IMR-90 (cell line): ENCODE measurements at regions not wholly inside any gene's neighbourhood (a gene's known extent, or its start where the extent isn't known, plus 50 kb on each side); places are given as distances from the start of the nearest gene placed in this dataset.

ENCODE experiments used
- ATAC-seq: fragments of 200-7000 bp; cut with Tn5 transposase; 2 replicates; pipeline ENCODE4 v1.9.1; 2020; ENCODE audit warnings: low read depth, mild to moderate bottlenecking, moderate library complexity
- BruUV-seq: library from RNA; stranded (reverse); fragments of 400-500 nt; replicated peaks from 2 replicates; lab custom pipeline; 2021; lab: Mats Ljungman, UMichigan
- CTCF ChIA-PET: fragments of 300-600 bp; formaldehyde crosslinking; extraction: SDS; loops from one replicate; lab custom pipeline; 2021; ENCODE audit warnings: antibody characterized with exemption; lab: Yijun Ruan, JAX
- POLR2A ChIA-PET: fragments of 300-600 bp; sonication (Branson Sonifier 250); formaldehyde crosslinking; loops from one replicate; lab custom pipeline; 2022; ENCODE audit warnings: antibody characterized with exemption; ENCODE audit not compliant: unreplicated experiment; lab: Charles Lee
- DNase-seq: peaks from one replicate; pipeline ENCODE4 v3.0.0; 2013
- H2AFZ ChIP-seq: replicated peaks from 2 replicates; pipeline ENCODE3; 2013; ENCODE audit warnings: low read length, mild to moderate bottlenecking; ENCODE audit not compliant: poor library complexity
- H2AK5ac ChIP-seq: 2 replicates; pipeline ENCODE4 v1.6.1; 2013; ENCODE audit warnings: low read depth, low read length, inconsistent platforms
- H2AK9ac ChIP-seq: replicated peaks from 2 replicates; pipeline ENCODE3; 2013; ENCODE audit warnings: mild to moderate bottlenecking, low read depth, low read length, moderate library complexity; ENCODE audit not compliant: poor library complexity
- H2BK120ac ChIP-seq: 2 replicates; pipeline ENCODE4 v1.6.1; 2013; ENCODE audit warnings: low read depth, low read length, inconsistent platforms
- H2BK15ac ChIP-seq: 3 replicates; pipeline ENCODE4 v1.6.1; 2013; ENCODE audit warnings: low read depth, low read length, inconsistent platforms
- H2BK20ac ChIP-seq: 2 replicates; pipeline ENCODE4 v1.6.1; 2013; ENCODE audit warnings: low read depth, mild to moderate bottlenecking, inconsistent platforms, low read length, moderate library complexity
- H2BK5ac ChIP-seq: 2 replicates; pipeline ENCODE4 v1.6.1; 2013; ENCODE audit warnings: mild to moderate bottlenecking, low read depth, low read length, inconsistent platforms; ENCODE audit not compliant: poor library complexity, severe bottlenecking
- H3K14ac ChIP-seq: replicated peaks from 2 replicates; pipeline ENCODE4 v1.6.1; 2013; ENCODE audit warnings: low read depth, low read length, inconsistent platforms
- H3K18ac ChIP-seq: 2 replicates; pipeline ENCODE4 v1.6.1; 2013; ENCODE audit warnings: low read depth, low read length, control low read depth
- H3K23ac ChIP-seq: 2 replicates; pipeline ENCODE4 v1.6.1; 2013; ENCODE audit warnings: low read depth, low read length, inconsistent platforms
- H3K27ac ChIP-seq: 2 replicates; pipeline ENCODE4 v1.5.1; 2013; ENCODE audit warnings: mild to moderate bottlenecking, control low read depth, low read length; ENCODE audit not compliant: insufficient read depth
- H3K27me3 ChIP-seq: 2 replicates; pipeline ENCODE4 v1.6.1; 2013; ENCODE audit warnings: low read length; ENCODE audit not compliant: control insufficient read depth, insufficient read depth
- H3K36me3 ChIP-seq: 2 replicates; pipeline ENCODE4 v1.6.1; 2013; ENCODE audit warnings: low read length, mixed read lengths; ENCODE audit not compliant: control insufficient read depth, insufficient read depth
- H3K4ac ChIP-seq: 2 replicates; pipeline ENCODE4 v1.6.1; 2013; ENCODE audit warnings: low read depth, low read length, inconsistent platforms
- H3K4me1 ChIP-seq: 2 replicates; pipeline ENCODE4 v1.6.1; 2013; ENCODE audit warnings: low read length, mixed read lengths; ENCODE audit not compliant: control insufficient read depth, insufficient read depth
- H3K4me2 ChIP-seq: 2 replicates; pipeline ENCODE4 v1.6.1; 2013; ENCODE audit warnings: low read depth, mild to moderate bottlenecking, control low read depth, low read length, moderate library complexity
- H3K4me3 ChIP-seq: 2 replicates; pipeline ENCODE4 v1.5.1; 2013; ENCODE audit warnings: low read depth, mild to moderate bottlenecking, control low read depth, low read length, moderate library complexity; ENCODE audit not compliant: insufficient read depth
- H3K56ac ChIP-seq: 2 replicates; pipeline ENCODE4 v1.6.1; 2013; ENCODE audit warnings: low read length, inconsistent platforms; ENCODE audit not compliant: insufficient read depth; ENCODE audit errors: extremely low read depth
- H3K79me1 ChIP-seq, 2 experiments: 2 replicates each; pipeline ENCODE4 v1.6.1; 2013; ENCODE audit warnings: low read length in 2 of 2, inconsistent platforms in 1 of 2, low read depth in 1 of 2
- H3K9ac ChIP-seq: 2 replicates; pipeline ENCODE4 v1.6.1; 2013; ENCODE audit warnings: low read depth, low read length, control low read depth
- H3K9me1 ChIP-seq: 2 replicates; pipeline ENCODE4 v1.6.1; 2013; ENCODE audit warnings: low read length, inconsistent platforms; ENCODE audit not compliant: insufficient read depth
- H3K9me3 ChIP-seq: 2 replicates; pipeline ENCODE4 v1.6.1; 2013; ENCODE audit warnings: low read length; ENCODE audit not compliant: control insufficient read depth, insufficient read depth
- H4K20me1 ChIP-seq: 2 replicates; pipeline ENCODE4 v1.6.1; 2013; ENCODE audit warnings: low read length, inconsistent platforms; ENCODE audit not compliant: insufficient read depth
- H4K5ac ChIP-seq: 2 replicates; pipeline ENCODE4 v1.6.1; 2013; ENCODE audit warnings: mild to moderate bottlenecking, low read depth, low read length, control low read depth
- H4K8ac ChIP-seq, 2 experiments: 2 replicates each; pipeline ENCODE4 v1.6.1; 2013; ENCODE audit warnings: low read depth in 2 of 2, low read length in 2 of 2, control low read depth in 1 of 2, inconsistent platforms in 1 of 2
- H4K91ac ChIP-seq: 2 replicates; pipeline ENCODE4 v1.6.1; 2013; ENCODE audit warnings: low read depth, low read length, inconsistent platforms; ENCODE audit not compliant: insufficient read depth
- CTCF ChIP-seq: conservative IDR thresholded peaks from 2 replicates; pipeline ENCODE4 v1.5.1; 2012; ENCODE audit warnings: mild to moderate bottlenecking, low read depth, low read length, improper control_type of control experiment
- NFE2L2 ChIP-seq: fragments of 150-350 bp; IDR thresholded peaks from 2 replicates; pipeline ENCODE4 v1.6.1; 2016; ENCODE audit warnings: low read depth, mild to moderate bottlenecking, low read length
- RFX5 ChIP-seq: IDR thresholded peaks from 2 replicates; pipeline ENCODE4 v1.8.0; 2012; ENCODE audit warnings: low read depth, mild to moderate bottlenecking, low read length, moderate library complexity
- WGBS, 2 experiments: methylation state at CpG; one replicate each; pipeline versions ENCODE4 v1.1.5 to v1.1.7; 2013; ENCODE audit warnings: missing lambda C conversion rate in 2 of 2; ENCODE audit not compliant: insufficient read length in 1 of 2; ENCODE audit errors: extremely low coverage in 2 of 2; 5-methylcytosine and 5-hydroxymethylcytosine counted together
- dilution Hi-C: fragments of 300-500 bp; cut with HindIII; formaldehyde crosslinking; loops from one replicate; pipeline ENCODE4 v1.14.3; 2018; ENCODE audit warnings: low sequenced_read_pairs; ENCODE audit not compliant: unreplicated experiment
- in situ Hi-C: fragments of 300-500 bp; cut with MboI; formaldehyde crosslinking; loops from 3 replicates; pipeline ENCODE4 v1.14.3; 2019; ENCODE audit warnings: low sequenced_read_pairs, inconsistent platforms, mixed read lengths
- intact Hi-C: fragments of 100-400 bp; cut with micrococcal nuclease; formaldehyde crosslinking; loops from 2 replicates; pipeline ENCODE4 v1.10.0; 2022

DNA sequence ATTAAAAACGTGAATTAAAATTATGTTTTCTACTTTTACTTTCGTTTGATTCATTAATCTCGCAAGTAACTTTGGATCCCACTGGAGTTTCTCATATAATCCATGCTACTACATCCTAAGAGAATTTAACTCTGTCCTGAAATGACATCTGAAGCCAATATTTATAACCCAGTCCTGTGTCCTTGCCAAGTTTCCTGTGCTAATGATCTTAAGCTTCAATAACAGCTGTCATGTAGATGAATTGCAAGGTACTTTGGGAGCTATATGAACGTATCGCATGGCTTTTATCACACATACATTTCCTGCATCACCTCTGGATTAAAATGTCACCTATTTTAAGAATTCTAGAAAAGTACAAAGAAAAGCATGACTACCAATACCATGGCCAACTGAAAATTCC lies 833.8 kb upstream of the CITED2 start:
- peaks cover 2% of the 10 kb centered on the region; the same call in 1 of the 2 replicates for H3K4me1 ChIP-seq
- H4K5ac ChIP-seq = no peak overlapping the region
- no peak overlapping the region for H3K23ac ChIP-seq
- no peak overlapping the region for H2AFZ ChIP-seq
- no peak overlapping the region for H2BK20ac ChIP-seq
- no peak overlapping the region for H2AK9ac ChIP-seq
- peak overlapping the region; percentile 31; the same call in 1 of the 2 replicates for H3K18ac ChIP-seq
- H3K4me2 ChIP-seq = no peak overlapping the region
- no peaks in the 10 kb centered on the region for H4K20me1 ChIP-seq
- dilution Hi-C loops (no loop called here), in situ Hi-C loops (no loop called here), intact Hi-C loops (loop anchor here (10.0 kb wide), 1 partner anchor 833 kb away; the partner anchor contains the start of gene CITED2)
- ATAC-seq (no peak), DNase-seq (no peak)
- H3K4me3 ChIP-seq = no peak overlapping the region
- no peak overlapping the region for H3K56ac ChIP-seq
- WGBS, 2 experiments = no CpG with 5 or more reads among the region's 5 CpGs
- no peak overlapping the region; the same call in 2 of the 3 replicates for H2BK15ac ChIP-seq
- H3K36me3 ChIP-seq = no peaks in the 10 kb centered on the region
- no peaks in the 10 kb centered on the region for H3K9me1 ChIP-seq
- no peaks in the 10 kb centered on the region for H3K27me3 ChIP-seq
- H3K79me1 ChIP-seq = no peaks in the 10 kb centered on the region
- peak overlapping the region; percentile 3; the same call in 1 of the 2 replicates for H3K4ac ChIP-seq
- POLR2A ChIA-PET = no interaction called here
- H4K91ac ChIP-seq = no peak overlapping the region
- no peak overlapping the region for H3K27ac ChIP-seq
- no peak overlapping the region for H2BK5ac ChIP-seq
- H4K8ac ChIP-seq = no peak overlapping the region
- CTCF ChIA-PET = no interaction called here
- BruUV-seq = no TSS peak
- H3K9ac ChIP-seq = no peak overlapping the region
- H3K9me3 ChIP-seq = peaks cover 2% of the 10 kb centered on the region; the same call in 1 of the 2 replicates
- no peak overlapping the region for H2AK5ac ChIP-seq
- 0 out of 2 replicates have a peak overlapping the region, but pooled peaks have one; percentile 1 for H2BK120ac ChIP-seq
- no peak for TF ChIP-seq CTCF
- TF ChIP-seq NFE2L2 = no peak
- TF ChIP-seq RFX5 = no peak
- no peak overlapping the region for H3K14ac ChIP-seq
